ENCODE measurements at regions not wholly inside any gene's neighbourhood (a gene's known extent, or its start where the extent isn't known, plus 50 kb on each side); places are given as distances from the start of the nearest gene placed in this dataset.

DNA sequence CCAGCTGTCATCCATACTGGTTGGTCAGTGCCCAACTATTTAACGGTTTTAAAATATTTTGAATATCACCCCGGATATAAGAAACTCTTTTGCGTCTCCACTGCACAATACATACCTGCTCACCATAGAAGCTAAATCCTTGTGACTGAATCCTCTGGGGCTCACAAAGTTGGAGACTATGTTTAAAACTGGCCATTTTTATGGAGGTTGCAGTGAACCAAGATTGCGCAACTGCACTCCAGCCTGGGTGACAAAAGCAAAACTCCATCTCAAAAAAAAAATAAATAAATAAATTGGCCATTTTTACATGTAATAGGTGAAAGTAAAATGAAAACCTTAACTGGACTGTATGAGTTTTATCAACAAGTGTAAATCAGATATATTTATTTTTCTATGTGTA lies 55.6 kb upstream of the TMEM17 start:
- TF ChIP-seq, protein P1, sequence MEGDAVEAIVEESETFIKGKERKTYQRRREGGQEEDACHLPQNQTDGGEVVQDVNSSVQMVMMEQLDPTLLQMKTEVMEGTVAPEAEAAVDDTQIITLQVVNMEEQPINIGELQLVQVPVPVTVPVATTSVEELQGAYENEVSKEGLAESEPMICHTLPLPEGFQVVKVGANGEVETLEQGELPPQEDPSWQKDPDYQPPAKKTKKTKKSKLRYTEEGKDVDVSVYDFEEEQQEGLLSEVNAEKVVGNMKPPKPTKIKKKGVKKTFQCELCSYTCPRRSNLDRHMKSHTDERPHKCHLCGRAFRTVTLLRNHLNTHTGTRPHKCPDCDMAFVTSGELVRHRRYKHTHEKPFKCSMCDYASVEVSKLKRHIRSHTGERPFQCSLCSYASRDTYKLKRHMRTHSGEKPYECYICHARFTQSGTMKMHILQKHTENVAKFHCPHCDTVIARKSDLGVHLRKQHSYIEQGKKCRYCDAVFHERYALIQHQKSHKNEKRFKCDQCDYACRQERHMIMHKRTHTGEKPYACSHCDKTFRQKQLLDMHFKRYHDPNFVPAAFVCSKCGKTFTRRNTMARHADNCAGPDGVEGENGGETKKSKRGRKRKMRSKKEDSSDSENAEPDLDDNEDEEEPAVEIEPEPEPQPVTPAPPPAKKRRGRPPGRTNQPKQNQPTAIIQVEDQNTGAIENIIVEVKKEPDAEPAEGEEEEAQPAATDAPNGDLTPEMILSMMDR (IDR thresholded peaks at IDR 0.05; ENCODE audit: insufficient read depth, low read length): no peak
- no peak for DNase-seq (ENCODE audit: low read depth)
- H3K4me3 ChIP-seq (ENCODE audit: low read depth, low read length): no peak overlapping the region

DNA sequence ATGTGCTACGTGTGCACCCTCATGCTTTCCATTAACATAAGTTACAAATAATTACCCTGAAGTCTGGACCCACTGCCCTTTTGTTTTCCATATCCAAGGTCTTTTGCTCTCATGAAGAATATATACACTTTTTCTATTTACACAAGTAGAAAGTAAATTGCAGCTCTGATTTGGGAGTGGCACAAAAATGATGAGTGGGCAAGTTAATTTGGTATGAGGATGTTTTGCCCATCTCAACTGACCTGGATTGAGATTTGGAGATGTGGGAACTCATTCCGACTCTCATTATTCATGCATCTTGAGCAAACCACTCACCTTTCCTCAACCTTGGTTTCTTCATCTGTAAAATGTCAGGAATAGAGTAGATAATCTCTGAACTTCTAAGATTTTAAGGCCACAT lies 53.6 kb upstream of the TMEM17 start:
- TF ChIP-seq, protein P1 (IDR thresholded peaks at IDR 0.05; ENCODE audit: insufficient read depth, low read length): no peak
- DNase-seq (ENCODE audit: low read depth): no peak
- H3K4me3 ChIP-seq (ENCODE audit: low read depth, low read length): no peak overlapping the region

DNA sequence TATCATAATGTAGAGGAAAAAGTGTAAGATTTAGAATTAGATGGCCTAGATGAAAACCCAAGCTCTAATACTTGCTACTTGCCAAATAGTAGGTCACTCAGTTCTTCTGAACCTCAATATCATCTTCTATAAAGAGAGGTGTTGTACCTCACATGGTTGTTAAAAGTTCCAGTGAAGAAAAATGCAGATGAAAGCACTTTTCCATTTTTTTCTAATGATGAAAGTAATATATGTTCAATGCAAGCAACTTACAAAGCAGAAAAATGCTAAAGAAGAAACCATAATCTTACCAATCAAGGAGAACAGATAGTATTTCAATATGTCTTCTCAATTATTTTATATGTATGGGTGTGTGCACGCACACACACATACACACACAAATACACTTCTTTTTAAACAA lies 52.7 kb upstream of the TMEM17 start:
- DNase-seq (ENCODE audit: low read depth): no peak
- TF ChIP-seq, protein P1 (IDR thresholded peaks at IDR 0.05; ENCODE audit: insufficient read depth, low read length): no peak
- no peak overlapping the region for H3K4me3 ChIP-seq (ENCODE audit: low read depth, low read length)

DNA sequence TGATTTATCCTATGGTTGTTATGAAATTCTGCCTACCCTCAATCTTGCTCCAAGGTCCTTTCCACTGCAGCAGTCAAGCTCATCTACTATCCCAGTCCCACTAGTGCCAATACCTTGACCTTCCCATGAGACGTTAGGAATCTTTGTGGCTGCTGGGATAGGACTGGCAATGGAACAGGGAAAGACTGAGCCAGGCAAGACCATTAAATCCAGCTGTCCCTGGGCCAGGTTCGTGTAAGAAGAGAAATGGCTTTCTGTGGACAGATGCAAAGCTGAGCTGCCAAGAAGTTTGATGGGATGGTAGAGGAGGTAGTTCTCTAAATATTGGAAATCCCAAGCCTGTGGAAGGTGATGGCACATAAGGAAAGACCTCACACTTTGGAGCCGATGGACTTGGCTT lies 50.1 kb upstream of the TMEM17 start:
- TF ChIP-seq, protein P1 (IDR thresholded peaks at IDR 0.05; ENCODE audit: insufficient read depth, low read length): no peak
- H3K4me3 ChIP-seq (ENCODE audit: low read depth, low read length): no peak overlapping the region
- DNase-seq (ENCODE audit: low read depth): no peak
